ENCODE measurements at regions not wholly inside any gene's neighbourhood (a gene's known extent, or its start where the extent isn't known, plus 50 kb on each side); places are given as distances from the start of the nearest gene placed in this dataset.
"Not testable (repeated sequence)": the region's sequence is repeated elsewhere in the genome, so short reads cannot be mapped to it uniquely, and the experiment has no call there.

DNA sequence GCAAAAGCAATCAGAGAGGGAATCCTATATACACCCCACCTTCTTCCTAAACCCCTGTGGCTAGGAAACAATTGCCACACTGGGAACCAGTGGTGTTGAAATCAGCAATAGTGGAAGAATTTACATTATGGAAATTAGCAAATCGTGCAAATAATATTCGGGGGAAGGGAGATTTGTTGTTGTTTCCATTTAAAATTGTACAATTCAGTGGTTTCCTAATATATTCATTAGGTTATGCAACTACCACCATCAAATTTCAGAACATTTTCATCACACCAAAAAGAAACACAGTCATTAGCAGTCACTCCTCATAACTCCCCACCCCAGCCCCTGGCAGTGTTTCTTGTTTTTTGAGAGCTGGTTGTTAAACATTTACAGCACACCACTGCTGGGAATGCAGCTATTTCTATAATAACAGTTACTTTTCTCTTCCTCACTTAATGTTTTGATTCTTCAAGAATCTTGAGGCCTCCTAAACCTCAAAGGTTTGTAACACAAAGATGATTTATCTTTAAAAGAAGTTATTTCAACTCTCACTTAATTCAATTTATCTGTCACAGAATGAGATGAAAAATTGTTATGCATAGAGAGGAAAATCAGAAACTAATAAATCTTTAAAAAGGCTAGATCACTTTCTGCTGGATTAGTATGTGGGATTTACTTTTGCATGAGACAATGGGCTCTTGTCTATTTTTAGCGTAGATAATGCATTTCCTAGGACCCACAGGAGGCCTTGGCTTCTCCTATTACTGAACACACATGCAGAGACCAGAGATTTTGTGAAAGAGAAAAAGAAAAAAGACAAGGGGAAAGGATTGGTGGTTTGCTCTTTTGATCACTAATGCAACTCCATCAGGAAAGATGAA lies 91.8 kb upstream of the DAPK1 start:
- DNase-seq (ENCODE audit: low read depth in 2 of 2) = no peak

- no peak for DNase-seq (ENCODE audit: low read depth in 2 of 2)
These were observed 91.0 kb upstream of the DAPK1 start for GRCh38 chr9:87406543-87407166.

DNA sequence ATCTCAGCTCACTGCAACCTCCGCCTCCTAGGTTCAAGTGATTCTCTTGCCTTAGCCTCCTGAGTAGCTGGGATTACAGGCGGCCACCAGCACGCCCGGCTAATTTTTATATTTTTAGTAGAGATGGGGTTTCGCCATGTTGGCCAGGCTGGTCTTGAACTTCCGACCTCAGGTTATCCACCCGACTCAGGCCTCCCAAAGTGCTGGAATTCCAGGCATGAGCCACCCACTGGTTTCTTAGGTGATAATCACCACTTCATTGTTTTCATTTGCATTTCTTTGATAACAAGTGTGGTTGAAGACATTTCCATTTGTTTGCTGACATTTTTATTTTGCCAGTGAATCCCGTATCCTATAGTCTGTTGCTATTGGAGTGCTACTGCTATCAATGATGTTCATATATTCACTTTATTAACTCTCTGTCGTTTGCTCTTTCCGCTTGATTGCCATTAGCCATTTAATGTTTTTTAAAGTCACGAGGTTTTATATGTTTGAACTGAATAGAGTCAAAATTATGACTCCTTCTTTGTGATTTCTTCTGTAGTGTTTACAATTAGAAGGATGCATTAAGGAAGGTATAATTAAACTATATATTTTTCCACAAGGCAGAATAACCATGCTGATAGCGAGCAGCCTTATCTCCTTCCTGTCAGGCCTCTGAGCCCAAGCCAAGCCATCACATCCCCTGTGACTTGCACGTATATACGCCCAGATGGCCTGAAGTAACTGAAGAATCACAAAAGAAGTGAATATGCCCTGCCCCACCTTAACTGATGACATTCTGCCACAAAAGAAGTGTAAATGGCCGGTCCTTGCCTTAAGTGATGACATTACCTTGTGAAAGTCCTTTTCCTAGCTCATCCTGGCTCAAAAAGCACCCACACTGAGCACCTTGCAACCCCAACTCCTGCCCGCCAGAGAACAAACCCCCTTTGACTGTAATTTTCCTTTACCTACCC lies 87.3 kb upstream of the DAPK1 start:
- not testable (repeated sequence) for DNase-seq (ENCODE audit: low read depth in 2 of 2)

DNA sequence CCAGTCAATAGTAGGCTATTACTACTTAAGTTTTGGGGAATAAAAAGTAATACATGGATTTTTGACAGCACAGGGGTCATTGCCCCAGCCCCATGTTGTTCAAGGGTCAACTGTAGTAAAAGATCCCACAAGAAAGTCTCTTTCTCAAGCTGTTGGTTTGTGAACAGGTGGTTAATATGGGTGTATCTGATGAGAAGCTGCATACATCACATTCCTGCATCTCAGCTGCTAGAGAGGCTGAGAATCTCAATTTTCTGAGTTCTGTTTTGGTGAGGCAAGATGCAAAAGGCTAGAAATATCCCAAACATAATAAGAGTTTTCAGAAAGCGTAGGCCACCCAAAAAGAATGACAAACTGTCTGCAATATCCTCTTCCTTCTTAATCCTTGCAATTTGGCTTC lies 76.8 kb upstream of the DAPK1 start:
- DNase-seq (ENCODE audit: low read depth in 2 of 2) = no peak

GRCh38 chr9:87421734-87422133 lies 75.9 kb upstream of the DAPK1 start:
- no peak for DNase-seq (ENCODE audit: low read depth in 2 of 2)

DNA sequence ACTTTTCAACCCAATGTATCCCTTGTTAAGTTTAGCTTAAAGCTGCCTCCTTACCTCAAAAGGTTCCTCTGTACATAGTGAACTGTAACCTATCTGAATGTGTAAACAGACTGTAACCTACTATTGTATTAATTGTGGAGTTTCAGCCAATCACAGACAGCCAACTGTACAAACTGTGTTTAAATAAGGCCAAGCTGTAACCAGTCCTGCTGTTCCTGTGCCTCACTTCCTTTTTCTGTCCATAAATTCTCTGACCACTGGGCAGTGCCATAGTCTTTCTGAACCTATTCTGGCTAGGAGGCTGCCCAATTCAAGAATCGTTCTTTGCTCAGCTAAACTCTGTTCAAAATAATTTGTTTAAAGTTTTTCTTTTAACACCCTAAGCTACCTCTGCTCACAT lies 74.7 kb upstream of the DAPK1 start:
- no peak for DNase-seq (ENCODE audit: low read depth in 2 of 2)

- DNase-seq (ENCODE audit: low read depth in 2 of 2) = not testable (repeated sequence)
These were observed 73.8 kb upstream of the DAPK1 start for GRCh38 chr9:87423885-87424284.

DNA sequence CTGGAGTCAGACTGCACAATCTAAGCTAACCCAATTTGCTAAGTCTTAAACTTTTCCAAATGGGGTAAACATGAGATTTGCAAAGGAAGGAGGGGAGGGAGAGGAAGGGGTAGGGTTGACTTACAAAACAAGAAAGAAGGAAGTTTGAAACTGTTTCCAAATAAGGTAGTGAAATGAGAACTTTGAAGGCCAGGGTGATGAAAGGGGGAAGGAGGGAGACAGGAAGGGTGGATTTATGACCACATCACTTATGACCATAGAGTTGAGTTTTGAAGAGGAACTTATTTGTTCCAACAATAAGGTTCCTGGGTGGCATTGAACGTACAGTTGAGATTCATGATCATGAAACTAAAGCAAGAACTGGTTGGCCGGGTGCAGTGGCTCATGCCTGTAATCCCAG lies 72.5 kb upstream of the DAPK1 start:
- DNase-seq (ENCODE audit: low read depth in 2 of 2) = no peak

DNA sequence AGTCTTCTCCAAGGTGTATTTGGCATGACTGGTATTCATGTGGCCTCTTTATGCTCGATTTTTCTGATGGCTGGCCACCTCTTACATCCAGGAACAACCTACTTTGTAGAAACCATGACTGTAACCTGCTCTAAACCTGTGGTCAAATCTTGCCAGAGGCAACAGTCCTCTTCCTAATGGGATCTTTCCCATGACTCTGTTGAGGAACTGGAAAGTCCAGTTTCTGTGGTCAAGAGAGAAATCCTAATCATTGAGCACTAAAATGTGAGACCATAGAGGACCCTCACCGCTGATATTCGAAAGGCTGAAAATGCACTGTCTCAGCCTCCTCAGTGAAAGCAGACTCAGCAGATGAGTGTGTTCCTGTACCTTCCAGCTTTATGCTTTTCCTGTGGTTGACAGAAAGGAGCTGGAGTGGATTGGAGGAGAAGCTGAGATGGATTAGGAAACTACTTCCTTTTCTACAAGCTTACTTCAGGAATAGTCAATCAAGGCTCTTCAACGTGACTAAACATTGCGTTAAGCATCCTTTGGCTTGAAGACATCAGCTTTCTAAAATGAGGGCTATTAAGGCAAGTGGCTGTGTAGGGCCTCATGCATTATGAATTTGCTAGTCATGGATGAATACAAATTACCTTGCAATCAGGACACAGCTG lies 69.7 kb upstream of the DAPK1 start:
- DNase-seq (ENCODE audit: low read depth in 2 of 2) = no peak

- no peak for DNase-seq (ENCODE audit: low read depth in 2 of 2)
These were observed 69.0 kb upstream of the DAPK1 start for GRCh38 chr9:87428659-87429058.

DNA sequence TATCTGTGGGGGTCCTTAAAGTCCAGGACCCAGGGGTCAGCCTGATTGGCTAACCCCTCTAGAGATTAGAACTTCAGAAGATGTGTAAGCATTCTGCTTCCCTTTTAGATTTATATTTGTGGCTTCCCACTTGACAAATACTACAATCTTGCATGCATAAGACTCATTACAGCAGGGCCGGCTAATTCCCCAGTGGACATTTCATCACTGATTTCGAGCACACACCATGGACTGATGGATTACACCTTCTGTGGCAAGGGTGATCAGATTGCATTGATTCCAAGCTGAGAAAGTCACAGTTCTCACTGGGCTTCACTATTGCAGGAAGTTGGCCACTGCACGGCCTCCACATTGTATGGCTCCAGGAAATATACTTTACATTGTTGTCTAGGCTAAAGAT lies 65.8 kb upstream of the DAPK1 start:
- no peak for DNase-seq (ENCODE audit: low read depth in 2 of 2)

DNA sequence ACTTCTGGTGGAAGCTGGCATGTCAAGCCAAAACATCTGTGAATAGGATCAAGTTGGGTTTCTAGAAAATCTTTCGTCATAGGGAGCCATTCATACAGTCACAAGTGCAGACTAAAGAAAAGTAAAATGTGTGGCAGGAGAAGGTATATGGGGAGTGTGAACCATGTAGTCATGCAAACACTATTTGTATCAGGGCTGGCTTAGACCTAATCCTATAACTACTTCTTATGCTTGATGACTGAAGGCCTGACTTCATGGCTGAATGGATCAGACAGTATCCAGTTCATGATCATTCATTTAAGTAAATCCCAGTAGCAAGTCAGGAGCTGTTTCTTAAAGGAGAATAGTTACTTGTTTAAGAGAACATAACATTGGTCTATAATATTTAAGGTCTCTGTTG lies 63.8 kb upstream of the DAPK1 start:
- no peak for DNase-seq (ENCODE audit: low read depth in 2 of 2)

DNA sequence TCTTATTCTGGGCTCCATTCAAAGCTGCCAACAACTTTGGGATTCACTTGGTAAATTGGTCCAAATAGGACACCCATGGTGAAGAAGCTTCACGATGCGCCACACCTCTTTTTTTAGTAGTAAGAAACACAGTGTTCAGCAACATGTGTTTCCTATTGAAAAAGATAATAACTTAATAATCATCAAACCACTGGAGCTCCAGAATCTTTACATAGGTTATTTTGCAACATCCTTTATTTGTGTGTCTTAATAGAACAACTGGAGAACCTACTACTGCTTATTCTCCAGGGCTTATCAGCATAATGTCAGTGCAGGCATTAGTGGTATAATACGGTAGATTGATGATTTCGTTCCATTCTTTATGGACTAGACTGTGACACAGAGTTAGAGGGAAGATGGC lies 63.3 kb upstream of the DAPK1 start:
- DNase-seq (ENCODE audit: low read depth in 2 of 2) = no peak

- DNase-seq (ENCODE audit: low read depth in 2 of 2) = no peak
These were observed 62.3 kb upstream of the DAPK1 start for GRCh38 chr9:87435189-87435880.

GRCh38 chr9:87436716-87437115 lies 61.0 kb upstream of the DAPK1 start:
- DNase-seq (ENCODE audit: low read depth in 2 of 2) = no peak

DNA sequence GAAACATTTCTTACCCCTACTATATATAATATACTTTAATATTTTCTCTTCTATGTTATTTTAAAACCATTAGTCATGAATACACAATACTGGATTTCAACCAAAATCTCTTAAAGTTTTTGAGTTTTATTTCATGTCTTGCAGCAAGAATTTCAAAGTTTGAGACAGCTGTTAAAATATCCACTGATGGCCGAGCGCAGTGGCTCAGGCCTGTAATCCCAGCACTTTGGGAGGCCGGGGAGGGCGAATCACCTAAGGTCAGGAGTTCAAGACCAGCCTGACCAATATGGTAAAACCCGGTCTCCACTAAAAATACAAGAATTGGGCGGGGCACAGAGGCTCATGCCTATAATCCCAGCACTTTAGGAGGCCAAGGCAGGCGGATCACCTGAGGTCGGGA lies 59.7 kb upstream of the DAPK1 start:
- DNase-seq (ENCODE audit: low read depth in 2 of 2) = no peak

DNA sequence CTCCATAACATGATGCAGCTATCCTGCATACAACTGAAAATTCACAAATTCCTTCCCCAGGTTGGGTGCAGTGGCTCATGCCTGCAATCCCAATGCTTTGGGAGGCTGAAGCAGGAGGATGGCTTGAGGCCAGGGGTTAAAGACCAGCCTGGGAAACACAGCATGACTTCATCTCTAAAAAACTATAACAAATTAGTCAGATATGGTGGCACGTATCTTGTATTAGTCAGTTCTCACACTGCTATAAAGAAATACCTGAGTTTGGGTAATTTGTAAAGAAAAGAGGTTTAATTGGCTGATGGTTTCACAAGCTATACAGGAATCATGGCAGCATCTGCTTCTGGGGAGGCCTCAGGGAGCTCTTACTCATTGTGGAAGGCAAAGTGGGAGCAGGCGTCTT lies 56.4 kb upstream of the DAPK1 start:
- DNase-seq (ENCODE audit: low read depth in 2 of 2) = no peak

- no peak for DNase-seq (ENCODE audit: low read depth in 2 of 2)
These were observed 55.2 kb upstream of the DAPK1 start for GRCh38 chr9:87442451-87442850.

DNA sequence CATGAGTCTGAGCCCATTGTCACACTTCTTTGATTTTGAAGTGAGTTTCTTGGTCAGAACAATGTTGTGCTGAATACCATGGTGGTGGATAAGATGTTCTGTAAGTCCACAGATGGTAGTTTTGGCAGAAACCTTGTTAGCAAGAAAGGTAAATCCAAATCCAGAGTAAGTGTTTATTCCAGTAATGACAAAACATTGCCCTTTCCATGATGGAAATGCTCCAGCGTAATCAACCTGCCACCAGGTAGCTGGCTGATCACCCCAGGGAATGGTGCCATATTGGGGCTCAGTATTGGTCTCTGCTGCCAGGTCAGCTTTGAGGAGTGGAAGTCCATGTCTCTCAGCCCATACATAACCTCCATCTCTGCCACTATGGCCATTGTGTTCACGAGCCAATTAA lies 54.7 kb upstream of the DAPK1 start:
- no peak for DNase-seq (ENCODE audit: low read depth in 2 of 2)

GRCh38 chr9:87443461-87443860 lies 54.2 kb upstream of the DAPK1 start:
- no peak for DNase-seq (ENCODE audit: low read depth in 2 of 2)

DNA sequence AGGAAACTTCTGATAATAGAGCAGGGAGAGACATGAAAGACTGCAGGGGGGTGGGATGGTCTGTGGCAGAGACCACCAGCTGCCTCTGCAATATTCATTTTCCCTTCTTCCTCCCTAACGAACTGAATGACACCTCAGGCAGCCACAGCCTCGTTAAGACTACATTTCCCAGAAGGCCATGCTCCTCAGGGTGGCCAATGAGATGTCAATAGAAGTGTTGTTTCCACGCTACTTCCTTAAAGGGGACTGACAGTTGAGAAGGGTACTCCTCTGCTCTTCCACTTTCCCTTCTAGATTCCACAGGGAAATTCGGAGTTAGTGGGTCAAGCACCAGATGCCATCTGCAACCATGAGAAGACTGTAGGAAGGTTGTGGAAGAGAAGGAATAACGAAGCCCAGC lies 52.0 kb upstream of the DAPK1 start:
- no peak for DNase-seq (ENCODE audit: low read depth in 2 of 2)
